ENCODE measurements at regions not wholly inside any gene's neighbourhood (a gene's known extent, or its start where the extent isn't known, plus 50 kb on each side); places are given as distances from the start of the nearest gene placed in this dataset.

DNA sequence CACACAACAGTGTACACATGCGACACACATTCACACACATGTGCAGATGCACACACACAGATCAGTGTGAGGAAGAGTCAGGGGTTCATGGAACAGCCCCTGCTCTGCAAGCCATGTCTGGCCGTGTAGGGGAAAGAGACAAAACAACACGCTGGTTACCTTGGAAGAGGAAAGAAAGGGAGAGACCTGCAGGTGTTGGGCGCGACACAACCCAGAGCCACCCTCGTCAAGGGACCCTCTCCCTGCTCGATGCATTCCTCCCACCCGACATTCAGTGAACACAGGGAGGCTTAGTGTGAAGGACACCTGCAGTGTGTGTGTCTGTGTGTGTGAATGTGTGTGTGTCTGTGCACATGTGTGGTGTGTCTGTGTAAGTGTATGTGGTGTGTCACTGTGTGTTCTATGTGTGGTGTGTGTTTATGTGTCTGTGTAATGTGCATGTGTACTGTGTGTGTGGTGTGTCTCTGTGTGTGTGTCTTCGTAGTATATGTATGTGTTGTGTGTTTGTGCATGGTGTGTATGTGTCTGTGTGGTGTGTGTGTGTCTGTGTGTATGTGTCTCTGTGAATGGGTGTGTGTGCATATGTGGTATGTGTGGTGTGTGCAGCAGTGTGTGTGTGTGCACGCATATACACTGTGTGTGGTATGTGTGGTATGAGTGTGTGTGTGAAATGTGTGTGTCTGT lies 69.5 kb upstream of the PITRM1 start:
- TF ChIP-seq POLR2A (IDR thresholded peaks at IDR 0.05) (peak in 1 of 4 donors; percentile 71), POLR2AphosphoS5 (IDR thresholded peaks at IDR 0.05) (no peak), EP300 (IDR thresholded peaks at IDR 0.05) (no peak)
- TF ChIP-seq, protein P1, sequence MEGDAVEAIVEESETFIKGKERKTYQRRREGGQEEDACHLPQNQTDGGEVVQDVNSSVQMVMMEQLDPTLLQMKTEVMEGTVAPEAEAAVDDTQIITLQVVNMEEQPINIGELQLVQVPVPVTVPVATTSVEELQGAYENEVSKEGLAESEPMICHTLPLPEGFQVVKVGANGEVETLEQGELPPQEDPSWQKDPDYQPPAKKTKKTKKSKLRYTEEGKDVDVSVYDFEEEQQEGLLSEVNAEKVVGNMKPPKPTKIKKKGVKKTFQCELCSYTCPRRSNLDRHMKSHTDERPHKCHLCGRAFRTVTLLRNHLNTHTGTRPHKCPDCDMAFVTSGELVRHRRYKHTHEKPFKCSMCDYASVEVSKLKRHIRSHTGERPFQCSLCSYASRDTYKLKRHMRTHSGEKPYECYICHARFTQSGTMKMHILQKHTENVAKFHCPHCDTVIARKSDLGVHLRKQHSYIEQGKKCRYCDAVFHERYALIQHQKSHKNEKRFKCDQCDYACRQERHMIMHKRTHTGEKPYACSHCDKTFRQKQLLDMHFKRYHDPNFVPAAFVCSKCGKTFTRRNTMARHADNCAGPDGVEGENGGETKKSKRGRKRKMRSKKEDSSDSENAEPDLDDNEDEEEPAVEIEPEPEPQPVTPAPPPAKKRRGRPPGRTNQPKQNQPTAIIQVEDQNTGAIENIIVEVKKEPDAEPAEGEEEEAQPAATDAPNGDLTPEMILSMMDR (IDR thresholded peaks at IDR 0.05): no peak

Measured in stomach (tissue), 4 donors.